ENCODE measurements at regions not wholly inside any gene's neighbourhood (a gene's known extent, or its start where the extent isn't known, plus 50 kb on each side); places are given as distances from the start of the nearest gene placed in this dataset.
A peak's percentile ranks its signal among the peaks of the same experiment; 100 is the strongest.
"Not testable (repeated sequence)": the region's sequence is repeated elsewhere in the genome, so short reads cannot be mapped to it uniquely, and the experiment has no call there.

DNA sequence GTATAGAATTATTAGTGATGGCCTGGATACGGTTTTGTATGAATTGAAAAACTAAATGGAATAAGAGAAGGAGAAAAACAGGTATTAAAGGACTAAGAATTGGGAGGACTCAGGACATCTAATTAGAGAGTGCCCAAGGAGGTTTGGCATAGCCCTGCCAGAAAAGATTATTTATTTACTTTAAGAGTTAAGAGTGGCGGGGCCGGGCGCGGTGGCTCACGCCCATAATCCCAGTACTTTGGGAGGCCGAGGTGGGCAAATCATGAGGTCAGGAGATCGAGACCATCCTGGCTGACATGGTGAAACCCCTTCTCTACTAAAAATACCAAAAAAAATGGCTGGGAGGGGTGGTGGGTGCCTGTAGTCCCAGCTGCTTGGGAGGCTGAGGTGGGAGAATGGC is 115.2 kb upstream of the KCNJ3 start:
- not testable (repeated sequence) for DNase-seq

DNA sequence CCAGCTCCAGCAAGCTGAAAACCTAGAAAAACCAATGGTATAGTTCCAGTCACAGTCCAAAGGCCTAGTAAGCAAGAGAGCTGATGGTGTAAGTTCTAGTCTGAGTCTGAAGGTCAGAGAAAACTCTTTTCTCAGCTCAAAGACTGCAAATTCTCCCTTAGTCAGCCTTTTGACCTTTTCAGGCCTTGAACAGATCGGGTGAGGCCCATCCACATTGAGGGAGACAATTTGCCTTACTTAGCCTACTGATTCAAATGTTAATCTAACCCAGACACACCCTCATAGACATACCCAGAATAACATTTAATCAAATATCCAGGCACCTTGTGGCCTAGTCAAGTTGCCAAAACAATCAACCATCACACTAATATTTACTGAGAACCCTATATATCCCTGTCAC is 110.8 kb upstream of the KCNJ3 start:
- no peak for DNase-seq

DNA sequence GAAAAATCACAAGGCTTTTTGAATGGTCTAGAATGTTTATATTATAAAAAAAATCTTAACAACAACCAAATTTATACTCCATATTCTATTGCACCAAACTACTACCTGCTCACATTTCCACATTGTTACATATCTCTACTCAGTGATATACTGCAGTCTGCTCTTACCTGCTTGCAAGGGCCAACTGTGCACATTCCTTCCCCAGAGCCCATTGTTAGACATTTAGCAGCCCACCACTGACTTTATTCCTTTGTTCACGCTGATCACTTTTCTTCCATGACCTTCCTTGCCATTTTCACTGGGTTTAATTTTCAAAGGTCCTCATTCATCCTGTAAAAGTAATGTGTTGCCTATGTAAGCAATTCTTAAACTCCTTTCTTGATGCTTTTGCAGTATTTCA is 109.7 kb upstream of the KCNJ3 start:
- DNase-seq, result no peak

DNA sequence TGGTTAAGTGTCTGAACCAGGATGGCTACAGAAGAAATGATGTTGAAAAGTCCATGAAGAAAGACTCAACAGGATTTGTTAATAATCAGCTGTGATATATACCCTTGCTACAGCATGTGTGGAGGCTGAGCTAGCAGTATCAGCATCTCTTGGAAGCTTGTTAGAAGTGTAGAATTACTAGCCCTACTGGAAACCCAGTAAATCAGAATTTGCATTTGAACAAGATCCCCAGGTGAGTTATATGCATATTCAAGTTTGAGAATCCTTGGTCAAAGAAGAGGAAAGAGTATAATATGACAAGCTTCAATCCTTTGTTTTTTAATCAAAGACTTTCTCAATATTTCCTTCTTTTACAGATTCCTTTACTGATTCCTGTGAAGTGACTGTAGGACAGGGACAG is 109.0 kb upstream of the KCNJ3 start:
- DNase-seq, result no peak

DNA sequence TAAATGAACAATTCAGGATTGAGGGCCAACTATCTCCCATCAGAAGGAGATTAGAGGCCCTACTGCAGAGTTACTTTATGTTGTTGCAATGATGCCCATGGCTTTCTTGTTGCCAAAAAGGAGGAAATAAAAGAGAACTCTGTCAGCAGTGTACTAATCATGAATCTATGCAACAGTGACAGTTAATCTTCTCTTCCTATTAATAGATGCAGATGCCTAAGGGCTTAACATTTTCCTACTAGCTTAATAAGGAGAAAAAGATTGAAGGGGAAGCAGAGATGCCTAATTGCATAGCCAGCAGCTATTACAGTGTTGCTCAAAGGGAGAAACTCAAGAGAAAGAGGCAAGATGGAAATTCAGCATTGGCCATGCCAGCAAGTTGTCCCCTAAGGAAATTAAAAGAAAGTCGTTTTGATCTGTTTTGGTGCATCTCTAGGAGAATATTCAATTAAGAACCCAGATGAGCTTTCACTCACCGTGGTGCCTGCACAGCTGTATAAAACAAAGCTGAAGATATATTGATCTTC is 107.1 kb upstream of the KCNJ3 start:
- DNase-seq, result no peak

DNA sequence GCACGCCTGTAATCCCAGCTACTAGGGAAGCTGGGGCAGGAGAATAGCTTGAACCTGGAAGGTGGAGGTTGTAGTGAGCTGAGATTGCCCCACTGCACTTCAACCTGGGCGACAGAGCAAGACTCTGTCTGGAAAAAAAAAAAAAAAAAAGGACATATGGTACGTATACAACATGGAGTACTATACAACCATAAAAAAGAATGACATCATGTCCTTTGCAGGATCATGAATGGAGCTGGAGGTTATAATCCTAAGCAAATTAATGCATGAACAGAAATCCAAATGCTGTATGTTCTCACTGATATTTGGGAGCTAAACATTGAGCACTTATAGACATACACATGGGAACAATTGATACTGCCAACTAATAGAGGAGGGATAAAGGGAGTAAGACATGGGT is 99.3 kb upstream of the KCNJ3 start:
- no peak for DNase-seq

DNA sequence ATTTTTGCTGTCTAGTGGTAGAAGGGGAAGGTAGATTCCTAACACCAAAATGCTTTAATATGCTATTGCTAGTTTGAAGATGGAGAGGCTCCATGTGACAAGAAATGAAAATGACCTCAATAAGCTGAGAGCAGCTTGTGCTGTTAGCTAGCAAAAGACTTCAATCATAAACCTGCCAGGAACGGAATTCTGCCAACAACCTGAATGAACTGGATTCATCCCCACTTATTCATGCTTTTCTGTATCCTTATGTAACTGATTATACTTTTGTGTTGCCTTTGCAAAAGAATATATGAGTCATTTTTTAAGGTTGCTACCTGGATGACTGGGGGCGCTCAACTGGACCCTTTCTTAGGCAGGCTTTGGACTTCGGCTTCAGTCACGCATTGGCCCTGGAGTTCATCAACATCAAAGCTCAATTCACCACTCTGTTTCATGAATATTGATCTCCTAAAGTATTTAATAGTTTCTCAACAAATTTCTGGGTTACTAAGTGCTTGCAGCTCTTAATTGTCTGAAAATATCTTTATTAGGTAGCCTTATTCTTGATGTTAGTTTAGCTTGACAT is 97.5 kb upstream of the KCNJ3 start:
- no peak for DNase-seq

DNA sequence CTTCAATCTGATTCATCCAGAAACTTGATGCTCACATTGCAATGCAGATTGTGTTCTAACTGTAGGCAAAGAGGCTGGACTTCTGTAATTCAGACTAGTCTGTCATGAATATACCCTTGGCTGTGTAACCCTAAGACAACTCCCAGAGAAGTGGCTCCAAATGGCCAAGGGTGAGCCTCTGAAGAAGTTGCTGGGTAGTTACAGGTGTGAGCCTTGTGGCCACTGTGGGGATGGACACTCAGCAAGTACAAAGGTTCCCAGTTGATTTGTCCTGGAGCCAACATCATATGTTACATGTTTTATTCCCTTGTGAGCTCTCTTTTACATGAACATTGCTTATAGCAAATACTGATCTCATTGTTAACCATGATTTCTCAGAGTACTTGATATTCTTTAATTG is 94.8 kb upstream of the KCNJ3 start:
- DNase-seq, result no peak

DNA sequence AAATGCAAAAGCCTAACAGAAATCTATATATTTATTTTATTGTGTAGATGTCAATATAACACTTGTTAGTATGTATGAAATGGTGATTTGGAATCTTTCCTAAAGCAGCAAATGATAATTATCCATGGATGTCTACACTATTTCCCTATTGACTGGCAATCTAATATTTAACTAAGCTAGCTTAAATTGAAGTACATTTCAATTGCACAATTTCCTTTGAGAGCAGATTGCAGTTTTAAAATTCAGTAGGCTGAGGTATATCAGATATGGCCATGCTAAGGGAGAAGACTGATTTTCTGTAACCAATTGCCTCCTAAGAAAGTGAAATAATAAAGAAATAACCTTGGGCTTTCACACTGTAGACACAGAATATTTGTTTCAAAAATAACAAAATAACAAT is 90.1 kb upstream of the KCNJ3 start:
- no peak for DNase-seq

DNA sequence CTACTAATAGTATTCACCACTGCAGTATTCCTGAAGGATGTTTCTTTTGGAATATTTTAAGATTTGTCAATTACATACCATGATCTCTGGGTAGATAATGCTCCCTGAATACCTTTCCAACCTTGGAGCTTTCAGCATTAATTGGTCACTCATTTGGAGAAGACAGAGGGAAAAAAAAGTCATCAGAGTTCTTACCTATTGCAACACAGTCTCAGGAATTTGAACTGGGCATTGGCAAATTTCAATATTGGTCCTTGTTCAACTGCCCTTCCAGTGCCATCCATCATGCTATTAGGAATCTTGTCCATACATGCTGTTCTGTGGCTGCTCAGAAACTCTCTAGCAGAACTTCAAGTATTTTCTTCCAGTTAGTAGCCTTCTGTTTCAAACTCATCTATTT is 83.6 kb upstream of the KCNJ3 start:
- DNase-seq, result no peak

DNA sequence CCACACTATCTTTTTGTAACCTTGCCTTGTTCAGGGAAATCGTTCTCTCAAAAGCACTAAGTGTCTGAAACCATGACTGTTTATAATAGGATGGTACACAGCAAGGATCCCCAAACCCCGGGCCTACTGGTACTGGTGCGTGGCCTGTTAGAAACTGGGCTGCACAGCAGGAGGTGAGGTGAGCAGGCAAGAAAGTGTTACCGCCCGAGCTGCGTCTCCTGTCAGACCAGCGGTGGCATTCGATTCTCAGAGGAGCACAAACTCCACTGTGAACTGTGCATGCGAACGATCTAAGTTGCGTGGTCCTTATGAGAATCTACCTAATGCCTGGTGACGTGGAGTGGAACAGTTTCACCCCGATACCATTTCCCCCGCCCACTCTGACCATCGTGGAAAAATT is 81.8 kb upstream of the KCNJ3 start:
- no peak for DNase-seq

DNA sequence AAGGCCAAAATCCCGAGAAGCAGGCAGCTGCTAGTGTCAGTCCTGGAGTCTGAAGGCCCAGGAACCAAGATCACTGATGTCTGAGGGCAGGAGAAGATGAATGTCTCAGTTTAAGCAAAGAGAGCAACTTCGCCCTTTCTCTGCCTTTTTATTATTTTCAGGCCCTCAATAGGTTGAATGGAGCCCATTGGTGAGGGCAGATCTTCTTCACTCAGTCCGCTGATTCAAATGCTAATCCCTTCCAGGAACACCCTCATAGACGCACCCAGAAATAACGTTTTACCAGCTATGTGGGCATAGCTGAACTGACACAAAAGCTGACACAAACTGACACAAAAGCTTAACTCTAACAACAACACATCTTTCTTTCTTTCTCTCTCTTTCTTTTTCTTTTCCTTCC is 78.0 kb upstream of the KCNJ3 start:
- no peak for DNase-seq

DNA sequence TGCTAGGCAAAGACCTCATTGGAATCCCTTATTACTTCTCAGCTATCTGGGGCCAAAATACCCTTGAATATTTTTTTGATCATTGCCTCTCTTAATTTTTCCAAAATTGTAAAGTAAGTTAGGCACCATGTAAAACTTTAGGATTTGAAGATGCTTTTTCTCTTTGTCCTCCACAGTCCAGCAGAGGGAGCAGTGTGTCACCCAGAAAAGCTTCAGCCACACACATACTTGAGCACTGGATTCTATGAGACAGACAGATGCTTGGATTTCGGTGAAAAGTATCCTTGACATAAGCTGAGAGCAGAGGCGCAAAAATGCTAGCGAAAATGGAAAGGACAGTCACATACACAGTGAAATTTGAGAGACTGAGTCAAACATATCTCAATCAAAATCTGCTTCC is 74.7 kb upstream of the KCNJ3 start:
- peak; percentile 52 for DNase-seq

DNA sequence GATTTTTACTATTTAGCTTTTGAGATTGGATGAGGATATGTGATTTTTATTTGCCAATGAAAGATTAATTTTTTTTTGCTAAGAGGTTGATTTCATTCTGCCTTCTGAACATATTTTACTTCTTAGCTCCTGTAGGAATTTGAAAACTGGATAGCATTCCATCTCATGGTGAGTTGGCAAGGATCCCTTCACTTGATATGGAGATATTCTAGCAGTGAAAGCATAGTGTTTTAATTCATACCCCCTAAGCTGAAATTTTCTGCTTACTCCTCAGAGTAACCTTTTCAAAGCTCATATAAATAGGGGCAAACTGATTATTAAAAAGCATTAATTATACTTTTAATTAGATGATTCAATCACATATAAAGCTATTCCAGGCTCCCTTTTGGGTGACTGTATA is 61.0 kb upstream of the KCNJ3 start:
- no peak for DNase-seq

DNA sequence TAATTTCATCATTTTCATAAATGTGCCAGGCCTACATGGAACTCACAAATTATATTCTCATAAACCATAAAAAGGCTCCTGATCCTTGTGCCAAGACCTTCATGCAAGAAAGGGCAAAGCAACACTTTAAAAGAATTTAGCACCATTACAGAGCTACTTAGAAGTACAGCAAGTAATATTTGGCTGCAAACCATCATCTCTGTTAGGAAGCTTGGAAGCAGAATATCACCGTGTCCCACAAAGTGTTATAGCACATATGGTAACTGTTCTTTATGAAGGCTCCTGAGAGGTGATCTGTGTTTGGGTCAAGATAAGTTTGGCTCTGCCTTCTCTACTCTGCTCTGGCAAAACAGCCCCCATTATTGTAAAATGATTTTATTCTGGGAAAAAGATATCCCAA is 59.7 kb upstream of the KCNJ3 start:
- DNase-seq, result no peak

DNA sequence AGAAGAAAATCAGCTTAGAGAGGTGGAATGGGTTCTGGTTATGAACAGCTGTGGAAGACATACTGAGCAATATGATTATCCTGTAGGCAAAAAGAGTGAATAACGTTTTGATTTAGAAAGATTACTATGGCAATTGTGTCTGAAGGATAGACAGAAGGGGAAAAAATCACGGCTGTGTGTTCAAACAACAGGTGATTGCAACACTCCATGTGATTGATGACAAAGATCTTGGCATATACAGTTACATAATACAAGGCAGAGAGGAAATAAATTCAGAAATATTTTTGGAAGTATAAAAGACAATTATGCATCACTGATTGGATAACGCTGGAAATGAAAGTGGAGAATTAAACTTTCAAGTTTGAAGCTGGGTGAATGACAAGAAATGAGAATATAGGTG is 58.5 kb upstream of the KCNJ3 start:
- no peak for DNase-seq
